ENCODE measurements at regions not wholly inside any gene's neighbourhood (a gene's known extent, or its start where the extent isn't known, plus 50 kb on each side); places are given as distances from the start of the nearest gene placed in this dataset.

DNA sequence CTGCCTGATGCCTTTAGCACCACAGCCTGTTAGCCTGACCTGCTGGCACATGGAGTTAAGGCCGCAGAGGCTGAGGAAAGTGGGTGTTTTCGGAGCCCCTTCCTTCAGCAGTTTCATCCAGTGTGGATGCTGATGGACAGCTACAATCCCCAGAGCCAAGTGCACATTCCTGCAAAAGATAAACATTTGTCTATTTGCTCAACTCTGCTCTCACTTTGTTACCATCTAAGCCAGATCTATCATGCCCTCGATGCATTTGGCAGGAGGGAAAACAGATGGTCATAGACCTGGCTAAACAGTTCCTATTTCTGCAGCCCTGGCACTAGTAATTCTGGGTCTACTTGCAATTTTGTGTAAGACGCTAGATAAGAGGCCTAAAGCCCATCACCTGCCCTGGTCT, 312.9 kb upstream of the RASGRP1 start:
- Histone ChIP-seq H2AFZ (ENCODE audit: low read length) (no peak overlapping the region), H4K20me1 (ENCODE audit: insufficient read depth, low read length) (no peaks in the 10 kb centered on the region), H3K9me2 (ENCODE audit: insufficient read depth, low read length) (no peaks in the 10 kb centered on the region), H3K4me2 (ENCODE audit: low read length) (no peak overlapping the region), H3K4me1 (ENCODE audit: insufficient read depth, low read length, poor library complexity, severe bottlenecking) (no peaks in the 10 kb centered on the region), H3K4me3 (ENCODE audit: low read depth, low read length, poor library complexity, severe bottlenecking) (no peak overlapping the region), H3K27ac (ENCODE audit: low read depth, low read length, poor library complexity, severe bottlenecking) (no peak overlapping the region), H3K36me3 (ENCODE audit: insufficient read depth, low read length) (no peaks in the 10 kb centered on the region), H3K79me2 (ENCODE audit: insufficient read depth, low read depth, low read length) (no peaks in the 10 kb centered on the region), H3K9me3 (ENCODE audit: low read length) (no peaks in the 10 kb centered on the region)
- POLR2A ChIA-PET = no interaction called here
- TF ChIP-seq, protein P1, sequence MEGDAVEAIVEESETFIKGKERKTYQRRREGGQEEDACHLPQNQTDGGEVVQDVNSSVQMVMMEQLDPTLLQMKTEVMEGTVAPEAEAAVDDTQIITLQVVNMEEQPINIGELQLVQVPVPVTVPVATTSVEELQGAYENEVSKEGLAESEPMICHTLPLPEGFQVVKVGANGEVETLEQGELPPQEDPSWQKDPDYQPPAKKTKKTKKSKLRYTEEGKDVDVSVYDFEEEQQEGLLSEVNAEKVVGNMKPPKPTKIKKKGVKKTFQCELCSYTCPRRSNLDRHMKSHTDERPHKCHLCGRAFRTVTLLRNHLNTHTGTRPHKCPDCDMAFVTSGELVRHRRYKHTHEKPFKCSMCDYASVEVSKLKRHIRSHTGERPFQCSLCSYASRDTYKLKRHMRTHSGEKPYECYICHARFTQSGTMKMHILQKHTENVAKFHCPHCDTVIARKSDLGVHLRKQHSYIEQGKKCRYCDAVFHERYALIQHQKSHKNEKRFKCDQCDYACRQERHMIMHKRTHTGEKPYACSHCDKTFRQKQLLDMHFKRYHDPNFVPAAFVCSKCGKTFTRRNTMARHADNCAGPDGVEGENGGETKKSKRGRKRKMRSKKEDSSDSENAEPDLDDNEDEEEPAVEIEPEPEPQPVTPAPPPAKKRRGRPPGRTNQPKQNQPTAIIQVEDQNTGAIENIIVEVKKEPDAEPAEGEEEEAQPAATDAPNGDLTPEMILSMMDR (conservative IDR thresholded peaks at IDR 0.05; ENCODE audit: low read length) = no peak
- TF ChIP-seq EZH2phosphoT487 (IDR thresholded peaks at IDR 0.05; ENCODE audit: borderline replicate concordance, low read depth, low read length) = no peak
- intact Hi-C loops (cut with micrococcal nuclease; ENCODE audit: unreplicated experiment) = no loop called here
- CTCF ChIA-PET (ENCODE audit: unreplicated experiment) = no interaction called here
- DNase-seq (ENCODE audit: low spot score) = no peak
- BruUV-seq (replicated peaks) = no TSS peak

DNA sequence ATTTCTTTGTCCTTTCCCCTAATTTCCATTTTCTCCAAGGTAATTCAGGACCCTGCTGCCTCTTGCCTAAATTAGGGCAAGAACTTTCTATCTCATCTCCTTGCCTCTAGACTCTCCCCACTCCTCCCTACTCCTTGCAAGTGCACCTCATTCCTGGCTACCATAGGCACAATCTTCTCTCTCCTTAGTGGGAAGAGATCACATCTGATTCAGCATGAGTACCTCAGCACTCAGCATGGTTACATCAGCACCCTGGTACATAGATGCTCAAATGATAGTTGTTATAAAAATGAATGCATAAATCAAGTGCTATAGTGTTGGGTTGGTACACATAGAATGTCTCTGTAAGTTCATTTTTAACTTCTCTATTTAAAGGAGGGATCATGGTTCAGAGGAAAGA, 313.4 kb upstream of the RASGRP1 start:
- Histone ChIP-seq H3K27ac (ENCODE audit: low read depth, low read length, poor library complexity, severe bottlenecking) (no peak overlapping the region), H3K4me1 (ENCODE audit: insufficient read depth, low read length, poor library complexity, severe bottlenecking) (no peaks in the 10 kb centered on the region), H2AFZ (ENCODE audit: low read length) (no peak overlapping the region), H3K9me2 (ENCODE audit: insufficient read depth, low read length) (no peaks in the 10 kb centered on the region), H3K36me3 (ENCODE audit: insufficient read depth, low read length) (no peaks in the 10 kb centered on the region), H3K79me2 (ENCODE audit: insufficient read depth, low read depth, low read length) (no peaks in the 10 kb centered on the region), H3K4me3 (ENCODE audit: low read depth, low read length, poor library complexity, severe bottlenecking) (no peak overlapping the region), H4K20me1 (ENCODE audit: insufficient read depth, low read length) (no peaks in the 10 kb centered on the region), H3K9me3 (ENCODE audit: low read length) (no peaks in the 10 kb centered on the region), H3K4me2 (ENCODE audit: low read length) (no peak overlapping the region)
- no peak for TF ChIP-seq EZH2phosphoT487 (IDR thresholded peaks at IDR 0.05; ENCODE audit: borderline replicate concordance, low read depth, low read length)
- TF ChIP-seq, protein P1 (conservative IDR thresholded peaks at IDR 0.05; ENCODE audit: low read length) = no peak
- POLR2A ChIA-PET = no interaction called here
- BruUV-seq (replicated peaks) = no TSS peak
- intact Hi-C loops (cut with micrococcal nuclease; ENCODE audit: unreplicated experiment) = no loop called here
- CTCF ChIA-PET (ENCODE audit: unreplicated experiment) = no interaction called here
- no peak for DNase-seq (ENCODE audit: low spot score)

DNA sequence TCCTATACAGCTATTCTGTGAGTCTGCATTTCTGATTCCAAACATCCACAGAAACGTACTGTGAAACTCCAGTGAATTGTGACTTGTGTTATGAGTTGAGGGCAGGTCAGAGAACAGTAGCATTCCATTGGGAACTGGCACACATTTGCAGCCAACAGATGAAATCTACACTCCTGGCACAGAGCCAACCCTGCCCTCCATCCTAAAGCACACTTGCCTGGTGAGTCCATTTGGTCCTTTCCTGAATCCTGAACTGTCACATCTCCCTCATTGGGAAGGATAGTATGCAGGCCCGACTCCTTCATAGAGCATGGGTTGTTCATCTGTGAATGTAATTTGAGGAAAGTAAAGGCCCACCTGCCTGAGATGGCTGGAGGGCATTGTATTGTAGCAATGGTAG, 314.3 kb upstream of the RASGRP1 start:
- Histone ChIP-seq H2AFZ (ENCODE audit: low read length) (no peak overlapping the region), H3K79me2 (ENCODE audit: insufficient read depth, low read depth, low read length) (no peaks in the 10 kb centered on the region), H3K9me2 (ENCODE audit: insufficient read depth, low read length) (no peaks in the 10 kb centered on the region), H3K4me2 (ENCODE audit: low read length) (no peak overlapping the region), H3K27ac (ENCODE audit: low read depth, low read length, poor library complexity, severe bottlenecking) (no peak overlapping the region), H3K4me3 (ENCODE audit: low read depth, low read length, poor library complexity, severe bottlenecking) (no peak overlapping the region), H3K9me3 (ENCODE audit: low read length) (no peaks in the 10 kb centered on the region), H3K36me3 (ENCODE audit: insufficient read depth, low read length) (no peaks in the 10 kb centered on the region), H4K20me1 (ENCODE audit: insufficient read depth, low read length) (no peaks in the 10 kb centered on the region), H3K4me1 (ENCODE audit: insufficient read depth, low read length, poor library complexity, severe bottlenecking) (no peaks in the 10 kb centered on the region)
- DNase-seq (ENCODE audit: low spot score) = no peak
- ChIA-PET CTCF (ENCODE audit: unreplicated experiment) (no interaction called here), POLR2A (no interaction called here)
- no TSS peak for BruUV-seq (replicated peaks)
- intact Hi-C loops (cut with micrococcal nuclease; ENCODE audit: unreplicated experiment) = no loop called here
- TF ChIP-seq EZH2phosphoT487 (IDR thresholded peaks at IDR 0.05; ENCODE audit: borderline replicate concordance, low read depth, low read length) = no peak

All from OCI-LY7 (cell line).